A549 (cell line): ENCODE measurements at regions not wholly inside any gene's neighbourhood (a gene's known extent, or its start where the extent isn't known, plus 50 kb on each side); places are given as distances from the start of the nearest gene placed in this dataset.

ENCODE experiments used
- ATAC-seq, 2 experiments: fragments of 200-7000 bp in 1 of 2; fragments of >200 bp in 1 of 2; cut with Nextera tagmentation in 1 of 2; cut with Tn5 transposase in 1 of 2; 3 replicates each; pipeline versions ENCODE4 v1.8.0 to v1.9.1; 2018 to 2020; ENCODE audit warnings: mild to moderate bottlenecking in 1 of 2, moderate library complexity in 1 of 2
- CTCF ChIA-PET: fragments of 300-600 bp; sonication (Branson Sonifier 250); formaldehyde crosslinking; extraction: SDS; loops from one replicate; lab custom pipeline; 2021; ENCODE audit warnings: antibody characterized with exemption, inconsistent platforms; lab: Yijun Ruan, JAX
- POLR2A ChIA-PET: fragments of 350-600 bp; formaldehyde crosslinking; extraction: SDS; loops from one replicate; lab custom pipeline; 2021; ENCODE audit warnings: antibody characterized with exemption, inconsistent platforms; lab: Yijun Ruan, JAX
- DNase-seq, 2 experiments: peaks; one replicate each; pipeline versions ENCODE4 v3.0.0 to v3.0.0-alpha.2; 2011 to 2016; ENCODE audit warnings: low read depth in 1 of 2, low spot score in 1 of 2
- FAIRE-seq: peaks from 2 replicates; lab custom pipeline; 2011; peaks lifted over from hg19 to GRCh38; lab: Jason Lieb, UNC
- H3K27ac ChIP-seq, 2 experiments: fragments of >200 bp; sonication (Bioruptor Twin); formaldehyde crosslinking; 3 replicates each; pipeline ENCODE4 v1.5.1; 2016 to 2017
- H3K4me1 ChIP-seq: fragments of >200 bp; sonication (Bioruptor Twin); formaldehyde crosslinking; 3 replicates; pipeline ENCODE4 v1.6.1; 2016
- H3K4me2 ChIP-seq: fragments of >200 bp; sonication (Bioruptor Twin); formaldehyde crosslinking; 3 replicates; pipeline ENCODE4 v1.6.1; 2016
- H3K4me3 ChIP-seq: fragments of >200 bp; sonication (Bioruptor Twin); formaldehyde crosslinking; 3 replicates; pipeline ENCODE4 v1.5.1; 2016
- H3K9me3 ChIP-seq: fragments of >200 bp; sonication (Bioruptor Twin); formaldehyde crosslinking; 3 replicates; pipeline ENCODE4 v1.6.1; 2016
- CHD2 ChIP-seq: fragments of 150-350 bp; IDR thresholded peaks from 2 replicates; pipeline ENCODE4 v1.6.1; 2014; ENCODE audit warnings: low read length; ENCODE audit not compliant: partially characterized antibody
- EHF ChIP-seq: fragments of 250-450 bp; sonication (Bioruptor Pico); IDR thresholded peaks from 2 replicates; pipeline ENCODE4 v1.5.0; 2020; ENCODE audit warnings: mild to moderate bottlenecking
- EHMT2 ChIP-seq: fragments of 200-600 bp; sonication (generic); IDR thresholded peaks from 2 replicates; pipeline ENCODE4 v1.6.1; 2016; ENCODE audit warnings: antibody characterized with exemption, low read depth, mild to moderate bottlenecking, moderate library complexity
- ESRRA ChIP-seq: fragments of 150-350 bp; IDR thresholded peaks from 2 replicates; pipeline ENCODE4 v1.6.1; 2014; ENCODE audit warnings: mild to moderate bottlenecking, low read length, borderline replicate concordance
- FOSB ChIP-seq: fragments of 250-450 bp; sonication (Bioruptor Pico); IDR thresholded peaks from 2 replicates; pipeline ENCODE4 v1.5.0; 2020; ENCODE audit warnings: mild to moderate bottlenecking, moderate library complexity
- HDAC2 ChIP-seq: fragments of 200-600 bp; sonication (generic); IDR thresholded peaks from 2 replicates; pipeline ENCODE4 v1.6.1; 2016
- HOXA7 ChIP-seq: fragments of 250-450 bp; sonication (Bioruptor Pico); IDR thresholded peaks from 2 replicates; pipeline ENCODE4 v1.5.0; 2020; ENCODE audit warnings: mild to moderate bottlenecking, moderate library complexity
- HOXB13 ChIP-seq: fragments of 250-450 bp; sonication (Bioruptor Pico); IDR thresholded peaks from 2 replicates; pipeline ENCODE4 v1.5.0; 2020; ENCODE audit warnings: low read depth, mild to moderate bottlenecking, moderate library complexity
- JUN ChIP-seq, 2 experiments: fragments of >200 bp; sonication (Bioruptor Twin); formaldehyde crosslinking; IDR thresholded peaks; 2 replicates in 1 of 2; 3 replicates in 1 of 2; pipeline ENCODE4 v1.6.1; 2016 to 2017
- MYC ChIP-seq: IDR thresholded peaks from 2 replicates; pipeline ENCODE4 v1.6.1; 2012; ENCODE audit warnings: mild to moderate bottlenecking, inconsistent platforms, low read length, improper control_type of control experiment, borderline replicate concordance
- NPAS2 ChIP-seq: fragments of 250-450 bp; sonication (Bioruptor Pico); IDR thresholded peaks from 2 replicates; pipeline ENCODE4 v1.8.0; 2022; ENCODE audit warnings: mild to moderate bottlenecking, moderate library complexity, borderline replicate concordance
- PHF8 ChIP-seq: fragments of 200-600 bp; sonication (generic); IDR thresholded peaks from 2 replicates; pipeline ENCODE4 v1.6.1; 2016; ENCODE audit warnings: low read depth, mild to moderate bottlenecking, antibody characterized with exemption, moderate library complexity, borderline replicate concordance
- POLR2A ChIP-seq: IDR thresholded peaks from 2 replicates; pipeline ENCODE4 v1.6.1; 2012; ENCODE audit warnings: mild to moderate bottlenecking, low read length
- POLR2AphosphoS2 ChIP-seq: conservative IDR thresholded peaks from 2 replicates; pipeline ENCODE4 v1.6.1; 2012; ENCODE audit warnings: low read length, improper control_type of control experiment, inconsistent platforms
- RAD21 ChIP-seq, 2 experiments: fragments of >200 bp in 1 of 2; sonication (Bioruptor Twin) in 1 of 2; formaldehyde crosslinking in 1 of 2; IDR thresholded peaks in 1 of 2; conservative IDR thresholded peaks in 1 of 2; 2 replicates in 1 of 2; 3 replicates in 1 of 2; pipeline ENCODE4 v1.6.1; 2012 to 2018; ENCODE audit warnings: inconsistent platforms in 1 of 2
- RARB ChIP-seq: fragments of 250-450 bp; sonication (Bioruptor Pico); IDR thresholded peaks from 2 replicates; pipeline ENCODE4 v1.8.0; 2021; ENCODE audit warnings: mild to moderate bottlenecking, moderate library complexity
- RCOR1 ChIP-seq: fragments of 150-350 bp; IDR thresholded peaks from 2 replicates; pipeline ENCODE4 v1.6.1; 2014; ENCODE audit warnings: antibody characterized with exemption, low read length, low read depth
- SREBF2 ChIP-seq: fragments of 450-650 bp; IDR thresholded peaks from 2 replicates; pipeline ENCODE4 v1.6.1; 2014; ENCODE audit warnings: mild to moderate bottlenecking, moderate library complexity
- TP53 ChIP-seq: fragments of 250-450 bp; sonication (Bioruptor Pico); IDR thresholded peaks from 2 replicates; pipeline ENCODE4 v1.5.0; 2021; ENCODE audit warnings: mild to moderate bottlenecking, moderate library complexity
- ZC3H11A ChIP-seq: fragments of 450-650 bp; IDR thresholded peaks from 2 replicates; pipeline ENCODE4 v1.6.1; 2014; ENCODE audit warnings: antibody characterized with exemption, mild to moderate bottlenecking
- ZFP36 ChIP-seq: fragments of 450-650 bp; IDR thresholded peaks from 2 replicates; pipeline ENCODE4 v1.6.1; 2014; ENCODE audit warnings: borderline replicate concordance; ENCODE audit not compliant: partially characterized antibody
- ZSCAN20 ChIP-seq: fragments of 250-450 bp; sonication (Bioruptor Pico); IDR thresholded peaks from 2 replicates; pipeline ENCODE4 v1.8.0; 2022; ENCODE audit warnings: mild to moderate bottlenecking, moderate library complexity
- WGBS: methylation state at CpG from one replicate; pipeline ENCODE4 v1.1.6; 2017; ENCODE audit errors: missing lambda C conversion rate; 5-methylcytosine and 5-hydroxymethylcytosine counted together
- TF ChIP-seq, protein P1 (sequence below): fragments of 450-650 bp; IDR thresholded peaks from 2 replicates; pipeline ENCODE4 v1.6.1; 2014; ENCODE audit warnings: antibody characterized with exemption
- TF ChIP-seq, protein P2 (sequence below): fragments of >200 bp; sonication (Bioruptor Twin); formaldehyde crosslinking; IDR thresholded peaks from 2 replicates; pipeline ENCODE4 v1.6.1; 2016
- TF ChIP-seq, protein P3 (sequence below): IDR thresholded peaks from 2 replicates; pipeline ENCODE4 v1.6.1; 2012; ENCODE audit warnings: low read depth, borderline replicate concordance
- TF ChIP-seq, protein P4 (sequence below): fragments of 250-450 bp; sonication (Bioruptor Pico); IDR thresholded peaks from 2 replicates; pipeline ENCODE4 v1.5.0; 2020; ENCODE audit warnings: low read depth, mild to moderate bottlenecking, moderate library complexity
- TF ChIP-seq, protein P5 (sequence below): fragments of >200 bp; sonication (Bioruptor Twin); formaldehyde crosslinking; IDR thresholded peaks from 3 replicates; pipeline ENCODE4 v1.5.1; 2016

DNA sequence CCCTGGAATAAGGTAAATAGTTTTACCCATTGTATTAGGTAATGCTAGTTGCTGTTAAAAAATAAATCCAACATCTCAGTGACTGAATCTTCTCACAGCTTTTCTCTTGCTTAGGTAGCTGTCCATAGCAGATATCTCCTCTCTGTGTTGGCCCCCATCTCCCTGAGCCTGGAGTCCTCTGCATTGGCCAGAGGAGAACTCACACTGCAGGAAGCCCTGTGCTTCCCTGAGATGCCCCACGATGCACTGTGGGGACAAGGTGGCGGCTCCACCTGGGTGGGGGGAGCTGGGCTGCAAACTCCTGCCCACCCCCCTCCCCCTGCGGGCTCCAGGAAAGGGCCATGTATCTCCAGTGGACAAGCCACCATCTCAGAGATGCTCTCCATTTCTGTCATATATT is 80.4 kb upstream of the SALL3 start (continued):
- no peak for TF ChIP-seq POLR2A
- TF ChIP-seq, protein P1, sequence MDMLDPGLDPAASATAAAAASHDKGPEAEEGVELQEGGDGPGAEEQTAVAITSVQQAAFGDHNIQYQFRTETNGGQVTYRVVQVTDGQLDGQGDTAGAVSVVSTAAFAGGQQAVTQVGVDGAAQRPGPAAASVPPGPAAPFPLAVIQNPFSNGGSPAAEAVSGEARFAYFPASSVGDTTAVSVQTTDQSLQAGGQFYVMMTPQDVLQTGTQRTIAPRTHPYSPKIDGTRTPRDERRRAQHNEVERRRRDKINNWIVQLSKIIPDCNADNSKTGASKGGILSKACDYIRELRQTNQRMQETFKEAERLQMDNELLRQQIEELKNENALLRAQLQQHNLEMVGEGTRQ: no peak

DNA sequence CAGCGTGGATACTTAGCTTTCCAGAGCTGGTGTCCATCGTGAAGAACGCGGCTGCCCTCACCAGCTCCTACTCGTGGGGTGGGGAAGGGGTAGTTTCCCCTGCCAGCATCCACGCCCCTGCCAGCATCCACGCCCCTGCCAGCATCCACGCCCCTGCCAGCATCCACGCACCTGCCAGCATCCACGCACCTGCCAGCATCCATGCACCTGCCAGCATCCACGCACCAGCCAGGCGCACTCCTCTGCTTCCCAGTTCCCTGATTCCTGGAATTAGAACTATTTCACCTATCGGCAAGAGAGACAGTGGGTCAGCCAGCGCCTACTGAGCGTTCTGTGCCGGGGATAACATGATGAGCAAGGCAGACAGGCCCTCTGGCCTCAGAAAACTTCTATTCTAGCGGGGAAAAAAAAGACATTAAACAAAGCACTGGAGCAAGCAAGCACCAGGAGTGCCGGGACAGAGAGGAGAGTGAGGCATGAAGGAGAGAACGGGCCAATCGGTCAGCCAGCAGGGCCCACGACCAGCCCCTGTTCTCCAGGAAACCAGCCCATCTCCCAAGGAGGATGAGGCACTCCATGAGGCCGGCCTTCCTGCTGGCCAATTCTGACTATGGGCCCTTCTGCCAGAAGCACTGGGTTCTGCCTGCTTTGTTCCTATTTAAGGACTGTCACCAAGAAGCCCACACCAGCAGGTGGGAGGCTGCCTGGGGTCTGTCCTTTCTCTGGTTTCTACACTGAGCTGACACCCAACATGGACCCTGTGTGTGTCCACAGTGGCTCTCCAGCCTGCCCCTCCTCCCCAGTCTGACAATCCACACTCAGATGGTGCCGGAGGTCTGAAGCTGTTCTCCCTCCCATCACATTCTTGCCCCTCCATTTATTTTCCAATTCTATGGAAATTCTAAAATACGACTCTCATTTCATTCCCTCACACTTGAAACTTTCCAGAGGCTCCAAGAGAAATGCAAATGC is 78.4 kb upstream of the SALL3 start:
- Histone ChIP-seq H3K4me1 (no peaks in the 10 kb centered on the region), H3K27ac (no peak overlapping the region), H3K4me3 (no peak overlapping the region), H3K9me3 (no peaks in the 10 kb centered on the region), H3K4me2 (no peak overlapping the region)
- WGBS: 20% methylated on average over 21 of the region's 24 CpGs
- TF ChIP-seq EHF (CRISPR knock-in tag) (no peak), HOXB13 (CRISPR knock-in tag) (no peak), JUN (IDR thresholded peaks at IDR 0.05) (no peak), RARB (CRISPR knock-in tag) (no peak), ZC3H11A (no peak), FOSB (CRISPR knock-in tag) (no peak), POLR2AphosphoS2 (no peak), TP53 (CRISPR knock-in tag) (no peak), EHMT2 (no peak), SREBF2 (no peak)
- TF ChIP-seq, protein P2, sequence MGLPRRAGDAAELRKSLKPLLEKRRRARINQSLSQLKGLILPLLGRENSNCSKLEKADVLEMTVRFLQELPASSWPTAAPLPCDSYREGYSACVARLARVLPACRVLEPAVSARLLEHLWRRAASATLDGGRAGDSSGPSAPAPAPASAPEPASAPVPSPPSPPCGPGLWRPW: no peak
- TF ChIP-seq, protein P3, sequence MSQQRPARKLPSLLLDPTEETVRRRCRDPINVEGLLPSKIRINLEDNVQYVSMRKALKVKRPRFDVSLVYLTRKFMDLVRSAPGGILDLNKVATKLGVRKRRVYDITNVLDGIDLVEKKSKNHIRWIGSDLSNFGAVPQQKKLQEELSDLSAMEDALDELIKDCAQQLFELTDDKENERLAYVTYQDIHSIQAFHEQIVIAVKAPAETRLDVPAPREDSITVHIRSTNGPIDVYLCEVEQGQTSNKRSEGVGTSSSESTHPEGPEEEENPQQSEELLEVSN: no peak
- TF ChIP-seq, protein P4, sequence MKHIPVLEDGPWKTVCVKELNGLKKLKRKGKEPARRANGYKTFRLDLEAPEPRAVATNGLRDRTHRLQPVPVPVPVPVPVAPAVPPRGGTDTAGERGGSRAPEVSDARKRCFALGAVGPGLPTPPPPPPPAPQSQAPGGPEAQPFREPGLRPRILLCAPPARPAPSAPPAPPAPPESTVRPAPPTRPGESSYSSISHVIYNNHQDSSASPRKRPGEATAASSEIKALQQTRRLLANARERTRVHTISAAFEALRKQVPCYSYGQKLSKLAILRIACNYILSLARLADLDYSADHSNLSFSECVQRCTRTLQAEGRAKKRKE (CRISPR knock-in tag): no peak
- no peak for DNase-seq
- ChIA-PET POLR2A (no interaction called here), CTCF (no interaction called here)
- no peak for FAIRE-seq
- ATAC-seq: no peak

DNA sequence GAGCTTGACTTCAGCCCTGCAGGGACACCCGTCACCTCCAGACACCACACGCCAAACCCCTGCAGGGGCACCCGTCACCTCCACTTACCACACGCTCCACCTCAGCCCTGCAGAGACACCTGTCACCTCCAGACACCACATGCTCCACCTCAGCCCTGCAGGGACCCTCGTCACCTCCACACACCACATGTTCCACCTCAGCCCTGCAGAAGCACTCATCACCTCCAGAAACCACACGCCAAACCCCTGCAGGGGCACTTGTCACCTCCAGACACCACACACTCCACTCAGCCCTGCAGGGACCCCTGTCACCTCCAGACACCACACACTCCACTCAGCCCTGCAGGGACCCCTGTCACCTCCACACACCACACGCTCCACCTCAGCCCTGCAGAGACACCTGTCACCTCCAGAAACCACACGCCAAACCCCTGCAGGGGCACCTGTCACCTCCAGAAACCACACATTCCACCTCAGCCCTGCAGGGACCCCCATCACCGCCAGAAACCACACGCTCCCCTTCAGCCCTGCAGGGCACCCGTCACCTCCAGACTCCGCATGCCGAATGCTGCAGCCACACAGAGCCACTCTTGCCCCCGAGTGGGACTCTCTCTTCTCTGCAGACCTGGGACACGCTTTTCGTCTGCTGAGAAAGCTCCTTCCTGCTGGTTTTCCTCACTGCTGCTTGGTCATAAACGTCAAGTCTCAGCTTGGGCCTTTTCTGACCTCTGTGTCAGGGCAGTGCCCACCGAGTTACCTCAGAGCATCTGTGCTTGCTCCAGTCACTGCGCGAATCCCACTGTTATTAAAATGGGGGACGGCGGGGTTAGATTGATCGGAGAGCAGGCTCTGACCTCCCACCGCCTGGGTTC is 77.5 kb upstream of the SALL3 start:
- Histone ChIP-seq H3K4me2 (no peak overlapping the region), H3K4me1 (no peaks in the 10 kb centered on the region), H3K9me3 (no peaks in the 10 kb centered on the region), H3K27ac (no peak overlapping the region), H3K4me3 (no peak overlapping the region)
- POLR2A ChIA-PET: no interaction called here
- CTCF ChIA-PET: no interaction called here
- FAIRE-seq (no peak), DNase-seq (no peak), ATAC-seq (no peak)
- 27% methylated on average over 21 of the region's 24 CpGs for WGBS
- TF ChIP-seq, protein P1: no peak
- no peak for TF ChIP-seq RCOR1
- no peak for TF ChIP-seq CHD2
- TF ChIP-seq RAD21 (conservative IDR thresholded peaks at IDR 0.05 in 1 of 2, IDR thresholded peaks at IDR 0.05 in 1 of 2): no peak
- no peak for TF ChIP-seq ESRRA
- no peak for TF ChIP-seq HDAC2
- TF ChIP-seq, protein P5, sequence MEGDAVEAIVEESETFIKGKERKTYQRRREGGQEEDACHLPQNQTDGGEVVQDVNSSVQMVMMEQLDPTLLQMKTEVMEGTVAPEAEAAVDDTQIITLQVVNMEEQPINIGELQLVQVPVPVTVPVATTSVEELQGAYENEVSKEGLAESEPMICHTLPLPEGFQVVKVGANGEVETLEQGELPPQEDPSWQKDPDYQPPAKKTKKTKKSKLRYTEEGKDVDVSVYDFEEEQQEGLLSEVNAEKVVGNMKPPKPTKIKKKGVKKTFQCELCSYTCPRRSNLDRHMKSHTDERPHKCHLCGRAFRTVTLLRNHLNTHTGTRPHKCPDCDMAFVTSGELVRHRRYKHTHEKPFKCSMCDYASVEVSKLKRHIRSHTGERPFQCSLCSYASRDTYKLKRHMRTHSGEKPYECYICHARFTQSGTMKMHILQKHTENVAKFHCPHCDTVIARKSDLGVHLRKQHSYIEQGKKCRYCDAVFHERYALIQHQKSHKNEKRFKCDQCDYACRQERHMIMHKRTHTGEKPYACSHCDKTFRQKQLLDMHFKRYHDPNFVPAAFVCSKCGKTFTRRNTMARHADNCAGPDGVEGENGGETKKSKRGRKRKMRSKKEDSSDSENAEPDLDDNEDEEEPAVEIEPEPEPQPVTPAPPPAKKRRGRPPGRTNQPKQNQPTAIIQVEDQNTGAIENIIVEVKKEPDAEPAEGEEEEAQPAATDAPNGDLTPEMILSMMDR: no peak
- no peak for TF ChIP-seq MYC
- TF ChIP-seq ZFP36: no peak
- TF ChIP-seq NPAS2 (CRISPR knock-in tag): no peak
- no peak for TF ChIP-seq HOXA7
- TF ChIP-seq PHF8: no peak
- no peak for TF ChIP-seq ZSCAN20 (CRISPR knock-in tag)
